A673 (cell line): ENCODE measurements at regions not wholly inside any gene's neighbourhood (a gene's known extent, or its start where the extent isn't known, plus 50 kb on each side); places are given as distances from the start of the nearest gene placed in this dataset.

Experiments
- BruUV-seq: library from RNA; stranded (reverse); fragments of 400-500 nt; replicated peaks from 2 replicates; lab custom pipeline; 2021; lab: Mats Ljungman, UMichigan
- CTCF ChIA-PET: fragments of 300-600 bp; sonication (Branson Sonifier 250); formaldehyde crosslinking; loops from one replicate; lab custom pipeline; 2022; ENCODE audit warnings: antibody characterized with exemption; lab: Charles Lee
- POLR2A ChIA-PET: fragments of 300-600 bp; sonication (Branson Sonifier 250); formaldehyde crosslinking; loops from one replicate; lab custom pipeline; 2022; ENCODE audit warnings: antibody characterized with exemption; ENCODE audit not compliant: low non-redundant PET; lab: Charles Lee
- DNase-seq: peaks from one replicate; pipeline ENCODE4 v3.0.0-alpha.2; 2015; ENCODE audit warnings: low spot score
- H3K27ac ChIP-seq: fragments of 200-600 bp; sonication (generic); 2 replicates; pipeline ENCODE4 v1.5.1; 2016; ENCODE audit warnings: mixed run types, low read depth, mild to moderate bottlenecking, mixed read lengths, antibody characterized with exemption, low read length; ENCODE audit not compliant: poor library complexity, severe bottlenecking
- H3K27me3 ChIP-seq: fragments of 200-600 bp; sonication (generic); replicated peaks from 2 replicates; pipeline ENCODE4 v1.6.1; 2017; ENCODE audit warnings: mixed run types, low read depth, mild to moderate bottlenecking, mixed read lengths, antibody characterized with exemption, low read length; ENCODE audit not compliant: insufficient read depth, poor library complexity
- H3K36me3 ChIP-seq: fragments of 200-600 bp; sonication (generic); 2 replicates; pipeline ENCODE4 v1.6.1; 2016; ENCODE audit warnings: mixed run types, mild to moderate bottlenecking, mixed read lengths, antibody characterized with exemption, low read length; ENCODE audit not compliant: insufficient read depth, poor library complexity, severe bottlenecking
- H3K4me1 ChIP-seq: fragments of 200-600 bp; sonication (generic); 2 replicates; pipeline ENCODE4 v1.6.1; 2017; ENCODE audit warnings: mixed run types, mild to moderate bottlenecking, mixed read lengths, antibody characterized with exemption, low read length; ENCODE audit not compliant: insufficient read depth, poor library complexity, severe bottlenecking
- H3K4me3 ChIP-seq: fragments of 200-600 bp; sonication (generic); 2 replicates; pipeline ENCODE4 v1.5.1; 2016; ENCODE audit warnings: low read depth, mixed run types, mild to moderate bottlenecking, mixed read lengths, low read length; ENCODE audit not compliant: poor library complexity, severe bottlenecking
- H3K9me3 ChIP-seq: fragments of 200-600 bp; sonication (generic); 2 replicates; pipeline ENCODE4 v1.6.1; 2016; ENCODE audit warnings: mixed run types, low read depth, mild to moderate bottlenecking, mixed read lengths, antibody characterized with exemption, low read length; ENCODE audit not compliant: poor library complexity, severe bottlenecking
- EZH2 ChIP-seq: fragments of 200-600 bp; sonication (generic); IDR thresholded peaks from 2 replicates; pipeline ENCODE4 v1.6.1; 2017; ENCODE audit warnings: borderline replicate concordance, low read depth, mild to moderate bottlenecking, mixed read lengths, antibody characterized with exemption, low read length; ENCODE audit not compliant: poor library complexity, severe bottlenecking
- intact Hi-C: fragments of 100-400 bp; cut with micrococcal nuclease; formaldehyde crosslinking; loops from one replicate; pipeline ENCODE4 v1.10.0; 2022; ENCODE audit not compliant: unreplicated experiment
- TF ChIP-seq, protein P1 (sequence below): fragments of 300-800, 200-600 bp; sonication (generic); conservative IDR thresholded peaks from 2 replicates; pipeline ENCODE4 v1.5.1; 2017; ENCODE audit warnings: low read depth, mild to moderate bottlenecking, antibody characterized with exemption, low read length, moderate library complexity, mixed read lengths

DNA sequence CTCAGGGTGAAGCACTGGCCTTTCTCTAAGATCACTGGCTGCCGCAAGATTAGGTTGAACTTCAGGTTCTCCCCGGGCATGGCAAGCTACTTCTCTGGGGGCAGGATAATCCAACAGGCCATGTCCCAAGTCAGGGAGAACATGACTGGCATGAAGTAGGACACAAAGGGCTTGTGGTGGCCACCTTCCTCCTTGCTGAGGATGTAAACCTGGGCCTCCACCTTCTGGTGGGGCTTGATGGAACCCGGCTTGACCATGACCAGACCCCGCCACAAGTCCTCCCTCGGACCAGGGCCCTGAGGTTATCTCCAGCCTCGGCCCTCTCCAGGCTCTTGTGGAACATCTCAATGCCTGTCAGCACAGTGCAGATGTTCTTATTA lies 211.1 kb upstream of the WSB1 start:
- CTCF ChIA-PET, result interaction anchor here (0.6 kb wide), 1 partner anchor 232 kb away, joined by 3 read pairs; no protein-coding TSS in a partner anchor
- BruUV-seq, result no TSS peak

DNA sequence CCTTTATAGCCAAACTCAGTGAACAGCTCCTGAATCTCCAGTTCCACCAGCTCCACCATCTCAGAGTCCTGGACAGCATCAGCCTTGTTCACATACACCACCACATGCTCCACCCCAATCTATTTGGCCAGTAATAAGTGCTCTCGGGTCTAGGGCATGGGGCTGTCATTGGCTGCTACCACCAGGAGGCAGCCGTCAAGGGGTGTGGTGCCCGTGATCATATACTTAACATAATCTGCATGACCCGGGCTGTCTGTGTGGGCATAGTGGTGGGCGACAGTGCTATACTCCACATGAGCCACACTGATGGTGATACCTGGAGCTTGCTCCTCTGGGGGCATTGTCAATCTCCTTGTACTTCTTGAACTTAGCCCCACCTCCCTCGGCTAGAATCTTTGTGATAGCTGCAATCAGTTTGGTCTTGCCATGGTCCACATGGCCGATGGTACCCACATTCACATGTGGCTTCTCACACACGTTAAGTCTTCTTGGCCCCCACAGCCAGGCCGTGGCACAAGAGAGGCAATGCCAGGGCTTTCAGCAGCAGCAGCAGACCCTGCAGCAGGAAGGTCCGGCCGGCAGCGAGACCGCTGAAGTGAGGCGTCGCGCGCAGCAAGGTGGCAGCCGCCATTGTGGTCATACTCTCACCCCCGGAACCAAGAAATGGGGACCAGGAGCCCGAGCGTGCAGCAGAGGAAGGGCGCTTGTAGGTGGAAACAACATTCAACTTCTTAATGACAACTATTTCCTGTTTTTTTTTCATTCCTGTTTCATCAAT lies 210.3 kb upstream of the WSB1 start:
- CTCF ChIA-PET, result no interaction called here
- Histone ChIP-seq H3K9me3 (no peaks in the 10 kb centered on the region), H3K27me3 (peaks cover 7% of the 10 kb centered on the region), H3K27ac (no peak overlapping the region), H3K4me3 (no peak overlapping the region), H3K36me3 (no peaks in the 10 kb centered on the region), H3K4me1 (no peaks in the 10 kb centered on the region)
- POLR2A ChIA-PET, result no interaction called here
- no peak for DNase-seq
- intact Hi-C loops, result no loop called here
- no TSS peak for BruUV-seq
- TF ChIP-seq EZH2, result no peak
- TF ChIP-seq, protein P1, sequence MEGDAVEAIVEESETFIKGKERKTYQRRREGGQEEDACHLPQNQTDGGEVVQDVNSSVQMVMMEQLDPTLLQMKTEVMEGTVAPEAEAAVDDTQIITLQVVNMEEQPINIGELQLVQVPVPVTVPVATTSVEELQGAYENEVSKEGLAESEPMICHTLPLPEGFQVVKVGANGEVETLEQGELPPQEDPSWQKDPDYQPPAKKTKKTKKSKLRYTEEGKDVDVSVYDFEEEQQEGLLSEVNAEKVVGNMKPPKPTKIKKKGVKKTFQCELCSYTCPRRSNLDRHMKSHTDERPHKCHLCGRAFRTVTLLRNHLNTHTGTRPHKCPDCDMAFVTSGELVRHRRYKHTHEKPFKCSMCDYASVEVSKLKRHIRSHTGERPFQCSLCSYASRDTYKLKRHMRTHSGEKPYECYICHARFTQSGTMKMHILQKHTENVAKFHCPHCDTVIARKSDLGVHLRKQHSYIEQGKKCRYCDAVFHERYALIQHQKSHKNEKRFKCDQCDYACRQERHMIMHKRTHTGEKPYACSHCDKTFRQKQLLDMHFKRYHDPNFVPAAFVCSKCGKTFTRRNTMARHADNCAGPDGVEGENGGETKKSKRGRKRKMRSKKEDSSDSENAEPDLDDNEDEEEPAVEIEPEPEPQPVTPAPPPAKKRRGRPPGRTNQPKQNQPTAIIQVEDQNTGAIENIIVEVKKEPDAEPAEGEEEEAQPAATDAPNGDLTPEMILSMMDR, result no peak

More for the DNA sequence above, 211.1 kb upstream of the WSB1 start:
- POLR2A ChIA-PET, result no interaction called here
- Histone ChIP-seq H3K4me3 (no peak overlapping the region), H3K4me1 (no peaks in the 10 kb centered on the region), H3K9me3 (no peaks in the 10 kb centered on the region), H3K36me3 (no peaks in the 10 kb centered on the region), H3K27ac (no peak overlapping the region), H3K27me3 (peaks cover 7% of the 10 kb centered on the region)
- TF ChIP-seq, protein P1, result no peak
- no peak for TF ChIP-seq EZH2
- intact Hi-C loops, result no loop called here
- DNase-seq, result no peak

DNA sequence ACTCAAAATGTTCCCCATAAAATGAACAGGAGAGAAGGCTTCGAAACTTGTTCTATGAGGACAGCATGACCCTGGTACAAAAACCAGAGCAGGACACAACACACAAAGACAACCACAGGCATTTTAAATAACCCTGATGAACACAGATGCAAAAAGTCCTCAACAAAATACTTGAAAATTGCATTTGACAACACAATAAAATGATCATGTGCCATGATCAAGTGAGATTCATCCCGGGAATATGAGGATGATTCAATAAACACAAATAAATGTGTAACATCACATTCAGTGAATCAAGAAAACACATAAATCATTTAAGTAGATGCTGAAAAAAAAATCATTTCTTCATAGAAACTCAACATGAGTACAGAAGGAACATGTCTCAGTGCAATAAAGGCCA lies 208.4 kb upstream of the WSB1 start:
- CTCF ChIA-PET, result no interaction called here
- no peaks in the 10 kb centered on the region for H3K4me1 ChIP-seq

More for the DNA sequence above, 208.4 kb upstream of the WSB1 start:
- no peak for DNase-seq
- TF ChIP-seq, protein P1, result no peak
- no peak for TF ChIP-seq EZH2
- POLR2A ChIA-PET, result no interaction called here
- Histone ChIP-seq H3K4me3 (no peak overlapping the region), H3K27ac (no peak overlapping the region), H3K36me3 (no peaks in the 10 kb centered on the region), H3K27me3 (peaks cover 7% of the 10 kb centered on the region), H3K9me3 (no peaks in the 10 kb centered on the region)
- intact Hi-C loops, result no loop called here
- BruUV-seq, result no TSS peak
